ENCODE measurements at regions not wholly inside any gene's neighbourhood (a gene's known extent, or its start where the extent isn't known, plus 50 kb on each side); places are given as distances from the start of the nearest gene placed in this dataset.

DNA sequence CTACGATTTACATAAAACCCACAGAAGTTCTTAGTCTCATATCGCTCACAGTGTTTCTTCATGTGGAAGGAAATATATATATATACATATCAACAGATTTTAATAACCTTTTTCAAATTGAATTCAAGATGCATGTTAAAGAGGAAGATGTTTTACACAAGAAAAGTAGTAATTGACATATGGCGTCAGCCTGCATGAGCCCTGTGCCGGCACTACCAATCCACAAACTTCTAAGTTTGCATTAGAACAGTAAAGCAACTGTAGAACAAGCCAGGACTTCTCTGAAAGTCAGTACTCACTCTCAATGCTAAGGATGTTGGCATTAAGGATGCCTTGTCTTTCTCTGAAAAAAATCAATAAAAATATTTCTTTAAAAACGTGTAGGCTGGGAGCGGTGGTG is 441.3 kb upstream of the SMIM31 start:
- DNase-seq: no peak
- Histone ChIP-seq H3K4me1 (ENCODE audit: control insufficient read depth in 3 of 3, insufficient read depth in 2 of 3, low read depth in 1 of 3, low read length in 2 of 3) (no peaks in the 10 kb centered on the region), H3K9me3 (ENCODE audit: control insufficient read depth in 2 of 2, insufficient read depth in 1 of 2, low read depth in 1 of 2, low read length in 1 of 2) (no peaks in the 10 kb centered on the region), H3K27me3 (ENCODE audit: control insufficient read depth in 3 of 3, insufficient read depth in 3 of 3, low read length in 3 of 3) (no peaks in the 10 kb centered on the region), H3K4me3 (ENCODE audit: low read depth in 1 of 3, low read length in 3 of 3) (no peak overlapping the region), H3K36me3 (ENCODE audit: control insufficient read depth in 3 of 3, insufficient read depth in 2 of 3, low read depth in 1 of 3, low read length in 3 of 3) (no peaks in the 10 kb centered on the region), H3K27ac (ENCODE audit: low read depth in 1 of 3, low read length in 2 of 3) (no peak overlapping the region)
- FAIRE-seq: no peak
- 88 to 92% (median 92%) methylated on average over 6 of the region's 6 CpGs for WGBS, 3 donors

DNA sequence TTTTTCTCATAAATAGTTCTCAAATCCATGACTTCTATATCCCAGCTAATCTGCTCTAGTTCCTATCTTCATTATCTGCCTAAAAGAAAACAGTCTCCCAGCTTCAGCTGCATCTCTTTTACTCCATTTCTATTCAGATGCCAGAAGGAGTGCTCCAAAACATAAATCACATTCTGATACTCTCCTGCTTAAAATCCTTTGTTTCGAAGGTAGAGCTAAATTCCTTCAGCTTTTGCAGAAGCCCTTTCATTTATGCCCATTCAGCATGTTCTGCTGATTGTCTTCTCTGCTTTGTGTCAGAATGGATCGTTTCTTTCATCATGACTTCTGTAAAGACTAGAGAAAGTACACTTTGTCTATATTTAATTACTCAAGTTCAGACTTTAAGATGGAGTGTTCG is 440.1 kb upstream of the SMIM31 start:
- no peaks in the 10 kb centered on the region for H3K36me3 ChIP-seq (ENCODE audit: control insufficient read depth in 3 of 3, insufficient read depth in 2 of 3, low read depth in 1 of 3, low read length in 3 of 3)
- no peaks in the 10 kb centered on the region for H3K4me1 ChIP-seq (ENCODE audit: control insufficient read depth in 3 of 3, insufficient read depth in 2 of 3, low read depth in 1 of 3, low read length in 2 of 3)
- no peaks in the 10 kb centered on the region for H3K27me3 ChIP-seq (ENCODE audit: control insufficient read depth in 3 of 3, insufficient read depth in 3 of 3, low read length in 3 of 3)
- 27 to 41% (median 34%) methylated on average over 3 of the region's 3 CpGs for WGBS, 3 donors
- FAIRE-seq (no peak), DNase-seq (no peak)
- no peaks in the 10 kb centered on the region for H3K9me3 ChIP-seq (ENCODE audit: control insufficient read depth in 2 of 2, insufficient read depth in 1 of 2, low read depth in 1 of 2, low read length in 1 of 2)
- no peak overlapping the region for H3K4me3 ChIP-seq (ENCODE audit: low read depth in 1 of 3, low read length in 3 of 3)
- H3K27ac ChIP-seq (ENCODE audit: low read depth in 1 of 3, low read length in 2 of 3): no peak overlapping the region

DNA sequence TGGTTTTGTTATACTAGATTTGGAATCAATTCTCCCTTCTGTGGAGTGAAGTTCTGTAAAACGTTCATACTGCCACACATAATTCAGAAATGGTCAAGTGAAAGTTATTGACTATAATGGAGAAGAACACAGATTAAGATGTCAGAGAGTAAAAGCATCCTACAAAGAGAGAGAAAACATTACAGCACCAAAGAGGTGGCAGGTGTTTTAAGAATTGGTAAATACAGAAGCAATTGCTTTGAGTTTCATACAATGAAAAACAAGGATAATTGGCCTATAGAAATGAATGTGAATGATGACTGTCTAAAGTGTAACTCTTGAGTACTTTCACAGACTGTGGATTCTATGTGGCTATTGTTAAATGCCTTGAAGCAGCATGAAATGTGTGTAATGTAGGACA is 435.6 kb upstream of the SMIM31 start:
- no peaks in the 10 kb centered on the region for H3K27me3 ChIP-seq (ENCODE audit: control insufficient read depth in 3 of 3, insufficient read depth in 3 of 3, low read length in 3 of 3)
- H3K27ac ChIP-seq (ENCODE audit: low read depth in 1 of 3, low read length in 2 of 3): no peak overlapping the region
- no peak overlapping the region for H3K4me3 ChIP-seq (ENCODE audit: low read depth in 1 of 3, low read length in 3 of 3)
- FAIRE-seq (no peak), DNase-seq (no peak)
- no peaks in the 10 kb centered on the region for H3K9me3 ChIP-seq (ENCODE audit: control insufficient read depth in 2 of 2, insufficient read depth in 1 of 2, low read depth in 1 of 2, low read length in 1 of 2)
- 30 to 61% (median 42%) methylated on average over 1 of the region's 1 CpG for WGBS, 3 donors
- no peaks in the 10 kb centered on the region for H3K36me3 ChIP-seq (ENCODE audit: control insufficient read depth in 3 of 3, insufficient read depth in 2 of 3, low read depth in 1 of 3, low read length in 3 of 3)
- H3K4me1 ChIP-seq (ENCODE audit: control insufficient read depth in 3 of 3, insufficient read depth in 2 of 3, low read depth in 1 of 3, low read length in 2 of 3): no peaks in the 10 kb centered on the region

DNA sequence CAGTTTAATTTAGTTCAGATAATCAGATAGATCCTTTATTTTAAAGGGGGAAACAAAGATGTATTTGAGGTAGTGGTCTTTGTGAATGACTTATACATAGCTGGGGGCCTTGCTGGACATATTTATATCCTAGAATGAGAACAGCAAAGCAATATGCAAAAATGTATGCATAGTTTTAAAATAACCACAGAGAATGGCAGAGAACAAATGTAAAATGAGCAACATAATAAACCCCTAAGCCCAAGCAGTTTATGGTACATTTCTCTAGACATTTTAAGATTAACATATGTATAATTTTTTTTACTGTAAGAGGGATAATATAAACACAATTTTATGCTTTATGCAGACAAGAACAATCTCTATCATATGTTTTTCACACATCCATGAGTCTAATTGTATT is 434.2 kb upstream of the SMIM31 start:
- DNase-seq (no peak), FAIRE-seq (no peak)
- Histone ChIP-seq H3K9me3 (ENCODE audit: control insufficient read depth in 2 of 2, insufficient read depth in 1 of 2, low read depth in 1 of 2, low read length in 1 of 2) (no peaks in the 10 kb centered on the region), H3K4me1 (ENCODE audit: control insufficient read depth in 3 of 3, insufficient read depth in 2 of 3, low read depth in 1 of 3, low read length in 2 of 3) (no peaks in the 10 kb centered on the region), H3K27ac (ENCODE audit: low read depth in 1 of 3, low read length in 2 of 3) (no peak overlapping the region), H3K4me3 (ENCODE audit: low read depth in 1 of 3, low read length in 3 of 3) (no peak overlapping the region), H3K27me3 (ENCODE audit: control insufficient read depth in 3 of 3, insufficient read depth in 3 of 3, low read length in 3 of 3) (no peaks in the 10 kb centered on the region), H3K36me3 (ENCODE audit: control insufficient read depth in 3 of 3, insufficient read depth in 2 of 3, low read depth in 1 of 3, low read length in 3 of 3) (no peaks in the 10 kb centered on the region)

DNA sequence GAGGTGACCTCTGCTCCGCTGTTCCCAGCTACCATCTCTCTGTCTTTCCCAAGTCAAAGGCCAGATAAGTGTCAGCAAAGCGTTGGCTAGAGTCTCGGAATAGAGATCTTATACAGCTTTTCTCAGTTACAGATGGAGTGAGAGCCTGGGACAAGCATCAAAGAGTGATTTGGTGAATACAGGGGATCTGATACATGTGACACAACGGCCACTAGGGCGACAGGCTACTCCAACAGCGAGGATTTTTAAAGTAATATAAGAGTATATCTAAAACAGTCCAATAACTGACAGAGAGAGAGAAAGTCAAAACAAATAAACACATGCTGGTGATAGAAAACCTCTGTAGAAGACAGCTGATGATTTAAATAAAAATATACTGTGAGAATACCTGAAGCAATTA is 433.1 kb upstream of the SMIM31 start:
- no peak for FAIRE-seq
- WGBS, 3 donors: 71 to 77% (median 77%) methylated on average over 6 of the region's 6 CpGs
- H3K27me3 ChIP-seq (ENCODE audit: control insufficient read depth in 3 of 3, insufficient read depth in 3 of 3, low read length in 3 of 3): no peaks in the 10 kb centered on the region

DNA sequence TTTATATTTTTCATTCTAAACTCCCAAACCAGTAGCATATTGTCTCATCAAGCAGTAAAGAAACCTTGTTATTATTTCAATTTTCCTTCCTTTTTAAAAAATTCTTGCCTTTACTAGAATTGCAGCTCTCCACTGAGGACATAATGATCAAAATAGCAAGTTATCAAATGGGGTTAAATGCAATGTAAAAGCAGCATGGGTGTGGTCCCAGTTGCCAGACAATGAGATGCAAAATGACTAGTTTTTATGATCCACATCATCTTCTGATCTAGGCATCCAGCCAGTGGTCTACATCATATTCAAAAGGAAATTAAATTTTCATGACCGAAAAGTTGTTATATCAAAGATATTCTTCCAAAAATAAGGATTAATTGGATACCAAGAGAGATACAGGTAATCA is 427.9 kb upstream of the SMIM31 start:
- H3K4me3 ChIP-seq (ENCODE audit: low read depth in 1 of 3, low read length in 3 of 3): no peak overlapping the region
- DNase-seq: no peak
- no peak overlapping the region for H3K27ac ChIP-seq (ENCODE audit: low read depth in 1 of 3, low read length in 2 of 3)
- no peak for FAIRE-seq
- no peaks in the 10 kb centered on the region for H3K9me3 ChIP-seq (ENCODE audit: control insufficient read depth in 2 of 2, insufficient read depth in 1 of 2, low read depth in 1 of 2, low read length in 1 of 2)
- no peaks in the 10 kb centered on the region for H3K36me3 ChIP-seq (ENCODE audit: control insufficient read depth in 3 of 3, insufficient read depth in 2 of 3, low read depth in 1 of 3, low read length in 3 of 3)
- WGBS, 3 donors: 89 to 94% (median 92%) methylated on average over 1 of the region's 1 CpG
- no peaks in the 10 kb centered on the region for H3K27me3 ChIP-seq (ENCODE audit: control insufficient read depth in 3 of 3, insufficient read depth in 3 of 3, low read length in 3 of 3)
- H3K4me1 ChIP-seq (ENCODE audit: control insufficient read depth in 3 of 3, insufficient read depth in 2 of 3, low read depth in 1 of 3, low read length in 2 of 3): no peaks in the 10 kb centered on the region

More for the DNA sequence above, 433.1 kb upstream of the SMIM31 start:
- Histone ChIP-seq H3K9me3 (ENCODE audit: control insufficient read depth in 2 of 2, insufficient read depth in 1 of 2, low read depth in 1 of 2, low read length in 1 of 2) (no peaks in the 10 kb centered on the region), H3K4me1 (ENCODE audit: control insufficient read depth in 3 of 3, insufficient read depth in 2 of 3, low read depth in 1 of 3, low read length in 2 of 3) (no peaks in the 10 kb centered on the region), H3K4me3 (ENCODE audit: low read depth in 1 of 3, low read length in 3 of 3) (no peak overlapping the region), H3K27ac (ENCODE audit: low read depth in 1 of 3, low read length in 2 of 3) (no peak overlapping the region), H3K36me3 (ENCODE audit: control insufficient read depth in 3 of 3, insufficient read depth in 2 of 3, low read depth in 1 of 3, low read length in 3 of 3) (no peaks in the 10 kb centered on the region)
- DNase-seq: no peak

DNA sequence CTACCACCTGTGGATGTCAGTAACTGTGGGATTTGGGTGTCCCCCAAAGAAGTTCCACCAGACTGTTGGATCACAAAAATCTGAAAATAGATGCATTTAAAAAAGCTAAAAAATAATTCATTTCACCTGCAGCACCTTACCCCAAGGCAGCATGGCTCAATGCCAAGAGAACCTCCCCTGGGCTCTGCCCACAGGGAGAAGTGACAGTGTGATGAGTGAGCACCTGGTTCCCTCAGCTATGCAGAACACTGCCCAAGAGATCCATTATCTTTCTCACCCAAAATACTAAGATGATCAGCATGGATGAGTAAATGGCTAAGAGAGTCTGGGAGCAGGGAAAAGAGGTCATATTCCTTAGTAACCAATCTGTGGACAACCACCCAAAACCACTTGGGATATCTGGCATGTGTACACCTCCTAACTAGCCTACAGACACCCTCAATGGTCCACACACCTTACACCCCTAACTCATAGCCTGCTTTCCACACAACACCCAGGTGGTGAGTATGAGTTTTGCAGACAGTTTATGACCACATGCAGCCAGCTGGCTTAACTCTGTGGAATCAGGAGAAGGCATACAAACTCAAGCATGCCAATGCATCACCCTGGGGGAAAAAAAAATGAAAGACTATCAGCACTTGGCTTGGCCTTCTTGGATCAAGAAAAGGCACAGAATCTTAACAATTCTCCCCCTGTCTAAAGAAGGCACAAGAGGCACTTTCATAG is 416.5 kb upstream of the SMIM31 start:
- no peak for FAIRE-seq

GRCh38 chr4:164343472-164343976 is 410.4 kb upstream of the SMIM31 start:
- H3K4me3 ChIP-seq (ENCODE audit: low read depth in 1 of 3, low read length in 3 of 3): no peak overlapping the region
- no peak for DNase-seq
- no peaks in the 10 kb centered on the region for H3K4me1 ChIP-seq (ENCODE audit: control insufficient read depth in 3 of 3, insufficient read depth in 2 of 3, low read depth in 1 of 3, low read length in 2 of 3)
- FAIRE-seq: no peak
- no peaks in the 10 kb centered on the region for H3K27me3 ChIP-seq (ENCODE audit: control insufficient read depth in 3 of 3, insufficient read depth in 3 of 3, low read length in 3 of 3)
- no peaks in the 10 kb centered on the region for H3K9me3 ChIP-seq (ENCODE audit: control insufficient read depth in 2 of 2, insufficient read depth in 1 of 2, low read depth in 1 of 2, low read length in 1 of 2)
- WGBS, 3 donors: 56 to 75% (median 61%) methylated on average over 3 of the region's 3 CpGs
- H3K27ac ChIP-seq (ENCODE audit: low read depth in 1 of 3, low read length in 2 of 3): no peak overlapping the region
- no peaks in the 10 kb centered on the region for H3K36me3 ChIP-seq (ENCODE audit: control insufficient read depth in 3 of 3, insufficient read depth in 2 of 3, low read depth in 1 of 3, low read length in 3 of 3)

More for the DNA sequence above, 416.5 kb upstream of the SMIM31 start:
- Histone ChIP-seq H3K27ac (ENCODE audit: low read depth in 1 of 3, low read length in 2 of 3) (no peak overlapping the region), H3K4me1 (ENCODE audit: control insufficient read depth in 3 of 3, insufficient read depth in 2 of 3, low read depth in 1 of 3, low read length in 2 of 3) (no peaks in the 10 kb centered on the region), H3K4me3 (ENCODE audit: low read depth in 1 of 3, low read length in 3 of 3) (no peak overlapping the region), H3K27me3 (ENCODE audit: control insufficient read depth in 3 of 3, insufficient read depth in 3 of 3, low read length in 3 of 3) (no peaks in the 10 kb centered on the region), H3K36me3 (ENCODE audit: control insufficient read depth in 3 of 3, insufficient read depth in 2 of 3, low read depth in 1 of 3, low read length in 3 of 3) (no peaks in the 10 kb centered on the region), H3K9me3 (ENCODE audit: control insufficient read depth in 2 of 2, insufficient read depth in 1 of 2, low read depth in 1 of 2, low read length in 1 of 2) (no peaks in the 10 kb centered on the region)
- DNase-seq: no peak

DNA sequence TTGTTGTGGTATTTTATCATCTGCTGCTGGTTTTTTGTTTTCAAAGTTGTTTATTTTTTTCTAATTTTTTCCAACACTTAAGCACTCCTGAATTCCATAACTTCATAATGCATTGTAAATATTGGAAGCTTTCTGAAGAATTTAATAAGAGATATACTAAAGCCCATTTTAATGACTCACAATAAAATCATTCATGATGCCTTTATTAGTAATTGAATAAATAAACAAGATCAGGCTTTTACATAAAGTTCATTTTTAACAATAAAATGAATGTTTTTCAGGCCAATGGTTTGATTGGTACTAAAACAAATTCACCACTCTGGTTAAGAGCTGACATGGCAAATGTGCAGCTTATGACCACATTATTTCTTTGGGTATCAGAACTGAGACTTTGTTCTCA is 408.2 kb upstream of the SMIM31 start:
- Histone ChIP-seq H3K4me3 (ENCODE audit: low read depth in 1 of 3, low read length in 3 of 3) (no peak overlapping the region), H3K27me3 (ENCODE audit: control insufficient read depth in 3 of 3, insufficient read depth in 3 of 3, low read length in 3 of 3) (no peaks in the 10 kb centered on the region), H3K9me3 (ENCODE audit: control insufficient read depth in 2 of 2, insufficient read depth in 1 of 2, low read depth in 1 of 2, low read length in 1 of 2) (no peaks in the 10 kb centered on the region), H3K4me1 (ENCODE audit: control insufficient read depth in 3 of 3, insufficient read depth in 2 of 3, low read depth in 1 of 3, low read length in 2 of 3) (no peaks in the 10 kb centered on the region), H3K36me3 (ENCODE audit: control insufficient read depth in 3 of 3, insufficient read depth in 2 of 3, low read depth in 1 of 3, low read length in 3 of 3) (no peaks in the 10 kb centered on the region), H3K27ac (ENCODE audit: low read depth in 1 of 3, low read length in 2 of 3) (no peak overlapping the region)
- DNase-seq (no peak), FAIRE-seq (no peak)

Measured in small intestine (tissue), 7 donors.